ENCODE measurements at regions not wholly inside any gene's neighbourhood (a gene's known extent, or its start where the extent isn't known, plus 50 kb on each side); places are given as distances from the start of the nearest gene placed in this dataset.

DNA sequence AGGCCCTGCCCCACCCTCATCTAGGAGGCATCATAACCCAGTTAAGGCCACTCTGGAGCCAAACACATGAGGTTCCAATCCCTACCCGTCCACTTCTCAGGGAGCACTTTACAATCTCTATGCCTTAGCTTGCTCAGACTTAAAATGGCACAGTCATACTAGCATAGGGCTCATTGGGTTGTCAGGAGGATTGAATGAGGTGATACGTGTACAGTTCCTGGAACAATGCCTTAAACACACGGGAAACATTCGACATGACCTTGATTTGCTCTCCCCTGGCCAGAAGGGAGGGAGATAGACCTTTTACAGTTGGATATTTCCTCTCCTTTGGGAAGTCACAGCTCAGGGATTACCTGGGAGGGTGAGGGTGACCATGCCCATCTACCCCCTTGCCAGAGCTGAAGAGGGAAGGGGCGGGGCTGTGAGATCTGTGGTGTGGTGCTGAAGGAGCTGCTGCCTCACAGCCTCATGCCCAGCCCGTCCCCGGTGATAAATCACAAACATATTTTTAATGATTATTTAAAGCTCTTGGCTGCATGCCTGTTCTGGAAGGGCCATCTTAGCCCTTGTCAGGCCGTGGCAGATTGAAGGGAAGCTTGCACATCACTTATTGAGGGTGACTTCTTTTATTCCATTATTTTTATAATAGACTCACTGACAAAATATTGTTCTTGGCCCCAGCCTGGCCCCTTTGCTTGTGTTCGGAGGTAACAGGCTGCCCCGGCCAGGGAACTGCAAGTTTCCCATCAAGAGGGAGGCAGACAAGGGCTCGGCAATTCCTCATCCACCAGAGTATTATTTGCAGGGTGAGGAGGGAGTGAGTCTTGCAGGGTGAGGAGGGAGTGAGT, 83.4 kb downstream of the FOXD2 start:
- TF ChIP-seq CTCF (conservative IDR thresholded peaks at IDR 0.05; ENCODE audit: low read depth), result no peak
- DNase-seq (ENCODE audit: low spot score), result no peak
- CTCF ChIA-PET, result interaction anchor here (0.7 kb wide), 1 partner anchor 216 kb away, joined by 3 read pairs; no protein-coding TSS in a partner anchor
- POLR2A ChIA-PET (ENCODE audit: low non-redundant PET), result no interaction called here
- no peak overlapping the region for H3K27ac ChIP-seq

DNA sequence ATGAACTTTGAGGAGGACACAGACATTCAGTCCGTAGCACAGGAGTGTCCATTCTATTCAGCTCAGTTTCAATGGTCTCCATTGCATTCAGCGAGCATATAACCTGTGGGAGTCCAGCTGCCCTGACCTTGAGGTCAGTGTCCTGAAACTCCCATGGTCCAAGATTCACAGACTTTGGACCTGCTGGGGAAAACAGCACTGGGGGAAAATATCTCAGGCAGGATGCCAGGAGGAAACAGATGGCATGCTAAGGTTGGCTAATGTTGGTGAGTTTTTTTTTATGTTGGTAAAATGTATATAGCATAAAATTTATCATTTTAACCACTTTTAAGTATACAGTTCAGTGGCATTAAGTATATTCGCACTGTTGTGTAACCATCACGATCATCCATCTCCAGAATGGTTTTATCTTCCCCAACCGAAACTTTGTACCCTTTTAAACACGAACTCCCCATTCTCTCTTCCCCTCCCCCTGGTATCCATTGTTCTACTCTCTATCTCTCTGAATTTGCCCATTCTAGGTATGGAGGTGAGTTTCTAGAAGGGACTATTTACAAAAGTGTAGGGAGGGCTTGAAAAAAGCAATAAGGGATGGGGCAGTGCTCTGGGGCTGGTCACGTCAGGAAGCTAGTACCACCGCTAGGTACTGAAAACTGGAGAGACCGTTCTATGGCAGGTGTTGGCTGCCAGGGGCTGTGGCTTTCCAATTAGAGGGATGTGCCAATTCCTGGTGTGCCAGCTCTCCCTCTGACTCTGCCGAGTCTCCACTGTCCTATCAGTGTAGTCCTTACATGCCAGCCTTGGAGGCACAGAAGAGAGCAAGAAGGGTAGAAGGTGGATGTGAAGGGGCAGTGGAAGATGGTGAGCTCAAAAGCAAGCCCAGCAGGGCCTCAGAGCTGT, 85.3 kb downstream of the FOXD2 start:
- POLR2A ChIA-PET (ENCODE audit: low non-redundant PET), result no interaction called here
- no peak for DNase-seq (ENCODE audit: low spot score)
- H3K27ac ChIP-seq, result no peak overlapping the region
- no peak for TF ChIP-seq CTCF (conservative IDR thresholded peaks at IDR 0.05; ENCODE audit: low read depth)
- CTCF ChIA-PET, result interaction anchor here (0.6 kb wide), 1 partner anchor 330 kb away, joined by 3 read pairs; no protein-coding TSS in a partner anchor

DNA sequence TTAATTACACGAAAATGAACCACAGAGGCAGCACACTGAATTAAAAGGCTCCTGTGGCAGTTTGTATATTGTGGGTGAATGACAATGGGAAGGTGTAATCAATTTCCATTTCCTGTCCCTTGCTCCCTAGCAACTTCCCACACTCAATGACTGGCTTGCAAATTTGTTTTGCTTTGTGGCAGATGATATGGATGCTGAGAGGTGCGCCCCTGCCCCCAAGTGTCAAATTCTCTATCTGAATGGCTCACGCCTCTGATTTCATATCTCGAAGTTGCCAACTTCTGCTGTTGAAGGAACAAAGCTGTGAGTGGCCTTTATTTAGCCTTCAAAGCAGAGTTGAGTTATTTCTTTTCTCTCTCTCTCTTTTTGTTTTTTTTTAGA, 86.0 kb downstream of the FOXD2 start:
- DNase-seq (ENCODE audit: low spot score), result no peak
- POLR2A ChIA-PET (ENCODE audit: low non-redundant PET), result no interaction called here
- CTCF ChIA-PET, result interaction anchor here (0.6 kb wide), 1 partner anchor 331 kb away, joined by 3 read pairs; no protein-coding TSS in a partner anchor
- TF ChIP-seq CTCF (conservative IDR thresholded peaks at IDR 0.05; ENCODE audit: low read depth), result no peak
- H3K27ac ChIP-seq, result no peak overlapping the region

- DNase-seq (ENCODE audit: low spot score), result no peak
- CTCF ChIA-PET, result interaction anchor here (0.6 kb wide), 1 partner anchor 142 kb away, joined by 3 read pairs; no protein-coding TSS in a partner anchor
- TF ChIP-seq CTCF (conservative IDR thresholded peaks at IDR 0.05; ENCODE audit: low read depth), result no peak
These were observed 86.4 kb downstream of the FOXD2 start for GRCh38 chr1:47524272-47524671.

GRCh38 chr1:47527653-47528272, 89.9 kb downstream of the FOXD2 start:
- 0 out of 2 replicates have a peak, but pooled peaks have one; percentile 9 for TF ChIP-seq CTCF (conservative IDR thresholded peaks at IDR 0.05; ENCODE audit: low read depth)
- peak; percentile 26 for DNase-seq (ENCODE audit: low spot score)
- ChIA-PET CTCF (interaction anchor here (1.0 to 2.8 kb wide), 2 partner anchors 167 to 182 kb away, joined by 3 to 9 read pairs; no protein-coding TSS in a partner anchor), POLR2A (ENCODE audit: low non-redundant PET) (no interaction called here)
- H3K27ac ChIP-seq, result no peak overlapping the region

More at GRCh38 chr1:47524272-47524671, 86.4 kb downstream of the FOXD2 start:
- POLR2A ChIA-PET (ENCODE audit: low non-redundant PET), result no interaction called here
- H3K27ac ChIP-seq, result no peak overlapping the region

Data from RWPE1 (cell line).